Kasumi-1 (cell line): ENCODE measurements at regions not wholly inside any gene's neighbourhood (a gene's known extent, or its start where the extent isn't known, plus 50 kb on each side); places are given as distances from the start of the nearest gene placed in this dataset.
A peak's percentile ranks its signal among the peaks of the same experiment; 100 is the strongest.

ENCODE experiments used
- DNase-seq, 2 experiments: peaks; one replicate each; lab custom pipeline; 2025; lab: John Stamatoyannopoulos, UW

- DNase-seq, result no peak
Measured at GRCh38 chr2:43171789-43172188, 54.6 kb downstream of the ZFP36L2 start.

GRCh38 chr2:43170405-43171105, 55.9 kb downstream of the ZFP36L2 start:
- no peak for DNase-seq

GRCh38 chr2:43169987-43170386, 56.4 kb downstream of the ZFP36L2 start:
- peak; percentile 36 to 38 for DNase-seq

- DNase-seq, result peak; percentile 80 to 81
Measured at GRCh38 chr2:43169099-43169945, 57.1 kb downstream of the ZFP36L2 start.

GRCh38 chr2:43168016-43168369, 58.4 kb downstream of the ZFP36L2 start:
- no peak for DNase-seq

GRCh38 chr2:43165378-43166069, 60.9 kb downstream of the ZFP36L2 start:
- no peak for DNase-seq

GRCh38 chr2:43164686-43165085, 61.7 kb downstream of the ZFP36L2 start:
- no peak for DNase-seq

- no peak for DNase-seq
Measured at GRCh38 chr2:43163584-43164270, 62.7 kb downstream of the ZFP36L2 start.

GRCh38 chr2:43162511-43162776, 64.0 kb downstream of the ZFP36L2 start:
- DNase-seq, result no peak

GRCh38 chr2:43161650-43162510, 64.5 kb downstream of the ZFP36L2 start:
- no peak for DNase-seq

- DNase-seq, result no peak
Measured at GRCh38 chr2:43160778-43161177, 65.6 kb downstream of the ZFP36L2 start.

GRCh38 chr2:43159797-43160196, 66.6 kb downstream of the ZFP36L2 start:
- no peak for DNase-seq

- DNase-seq, result peak; percentile 84 to 85
Measured at GRCh38 chr2:43158259-43158880, 68.0 kb downstream of the ZFP36L2 start.

- no peak for DNase-seq
Measured at GRCh38 chr2:43157506-43158246, 68.7 kb downstream of the ZFP36L2 start.

- DNase-seq, result no peak
Measured at GRCh38 chr2:43155851-43156411, 70.5 kb downstream of the ZFP36L2 start.

- no peak for DNase-seq
Measured at GRCh38 chr2:43154685-43155084, 71.7 kb downstream of the ZFP36L2 start.

GRCh38 chr2:43152741-43153647, 73.4 kb downstream of the ZFP36L2 start:
- DNase-seq, result no peak

- no peak for DNase-seq
Measured at GRCh38 chr2:43152186-43152585, 74.2 kb downstream of the ZFP36L2 start.
